ENCODE measurements at regions not wholly inside any gene's neighbourhood (a gene's known extent, or its start where the extent isn't known, plus 50 kb on each side); places are given as distances from the start of the nearest gene placed in this dataset.
"Not testable (repeated sequence)": the region's sequence is repeated elsewhere in the genome, so short reads cannot be mapped to it uniquely, and the experiment has no call there.

- H3K9me2 ChIP-seq (ENCODE audit: insufficient read depth), result no peaks in the 10 kb centered on the region
These were observed 564.9 kb upstream of the FSHR start for GRCh38 chr2:49719241-49719640.

GRCh38 chr2:49715597-49715996 is 561.3 kb upstream of the FSHR start:
- no peak overlapping the region for H3K4me3 ChIP-seq
- H3K27ac ChIP-seq, result no peak overlapping the region
- H4K20me1 ChIP-seq (ENCODE audit: insufficient read depth), result no peaks in the 10 kb centered on the region
- H3K4me1 ChIP-seq (ENCODE audit: insufficient read depth), result no peaks in the 10 kb centered on the region
- TF ChIP-seq EZH2phosphoT487 (IDR thresholded peaks at IDR 0.05; ENCODE audit: insufficient read depth, low read depth) (no peak), EZH2 (IDR thresholded peaks at IDR 0.05; ENCODE audit: insufficient read depth, poor library complexity, severe bottlenecking) (no peak)
- H3K9me3 ChIP-seq (ENCODE audit: low read depth), result no peaks in the 10 kb centered on the region
- in situ Hi-C loops (cut with MboI), result no loop called here
- H3K9ac ChIP-seq, result no peak overlapping the region
- no peak overlapping the region for H3K4me2 ChIP-seq (ENCODE audit: unreplicated experiment)
- H2AFZ ChIP-seq, result no peak overlapping the region
- no peaks in the 10 kb centered on the region for H3K27me3 ChIP-seq (replicated peaks; ENCODE audit: insufficient read depth)
- H3F3A ChIP-seq (ENCODE audit: insufficient read depth), result no peaks in the 10 kb centered on the region
- no peaks in the 10 kb centered on the region for H3K36me3 ChIP-seq (ENCODE audit: low read depth)
- WGBS, 2 experiments (ENCODE audit: low coverage in 1 of 2, low lambda C conversion rate in 2 of 2, missing lambda C conversion rate in 2 of 2), result 25 to 27% methylated on average over 4 of the region's 4 CpGs
- DNase-seq, result no peak
- no peaks in the 10 kb centered on the region for H3K9me2 ChIP-seq (ENCODE audit: insufficient read depth)
- no peaks in the 10 kb centered on the region for H3K79me2 ChIP-seq (ENCODE audit: insufficient read depth)

More at GRCh38 chr2:49719241-49719640, 564.9 kb upstream of the FSHR start:
- H3K4me1 ChIP-seq (ENCODE audit: insufficient read depth), result no peaks in the 10 kb centered on the region
- in situ Hi-C loops (cut with MboI), result no loop called here
- H3F3A ChIP-seq (ENCODE audit: insufficient read depth), result no peaks in the 10 kb centered on the region
- no peaks in the 10 kb centered on the region for H3K27me3 ChIP-seq (replicated peaks; ENCODE audit: insufficient read depth)
- H3K9me3 ChIP-seq (ENCODE audit: low read depth), result no peaks in the 10 kb centered on the region
- no peak overlapping the region for H2AFZ ChIP-seq
- no peaks in the 10 kb centered on the region for H4K20me1 ChIP-seq (ENCODE audit: insufficient read depth)
- H3K4me3 ChIP-seq, result no peak overlapping the region
- H3K4me2 ChIP-seq (ENCODE audit: unreplicated experiment), result no peak overlapping the region
- no peak overlapping the region for H3K27ac ChIP-seq
- no peaks in the 10 kb centered on the region for H3K36me3 ChIP-seq (ENCODE audit: low read depth)
- no peak for TF ChIP-seq EZH2phosphoT487 (IDR thresholded peaks at IDR 0.05; ENCODE audit: insufficient read depth, low read depth)
- no peak for TF ChIP-seq EZH2 (IDR thresholded peaks at IDR 0.05; ENCODE audit: insufficient read depth, poor library complexity, severe bottlenecking)
- H3K9ac ChIP-seq, result no peak overlapping the region
- no peak for DNase-seq
- H3K79me2 ChIP-seq (ENCODE audit: insufficient read depth), result no peaks in the 10 kb centered on the region

DNA sequence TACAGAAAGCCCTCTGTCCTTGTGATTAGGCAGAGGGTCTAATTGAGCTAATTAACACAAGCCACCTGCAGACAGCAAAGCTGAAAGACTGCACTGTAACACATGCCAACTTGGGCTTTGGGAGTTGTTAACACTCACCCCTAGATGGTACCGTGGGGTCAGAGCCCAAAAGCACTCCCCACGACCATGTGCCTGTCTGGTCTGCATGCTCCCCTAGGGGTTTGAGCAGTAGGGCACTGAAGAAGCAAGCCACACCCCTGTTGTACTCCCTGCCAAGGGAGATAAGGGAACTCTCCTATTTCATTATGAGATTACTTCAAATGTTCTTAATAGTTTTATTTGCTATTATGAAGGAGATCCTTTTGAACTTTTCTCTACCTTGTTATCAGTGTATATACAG is 560.1 kb upstream of the FSHR start:
- no peak for DNase-seq
- Histone ChIP-seq H4K20me1 (ENCODE audit: insufficient read depth) (no peaks in the 10 kb centered on the region), H2AFZ (no peak overlapping the region), H3K27ac (no peak overlapping the region), H3K79me2 (ENCODE audit: insufficient read depth) (no peaks in the 10 kb centered on the region), H3K9me2 (ENCODE audit: insufficient read depth) (no peaks in the 10 kb centered on the region), H3K9me3 (ENCODE audit: low read depth) (no peaks in the 10 kb centered on the region), H3F3A (ENCODE audit: insufficient read depth) (no peaks in the 10 kb centered on the region), H3K27me3 (replicated peaks; ENCODE audit: insufficient read depth) (no peaks in the 10 kb centered on the region), H3K4me3 (no peak overlapping the region), H3K36me3 (ENCODE audit: low read depth) (no peaks in the 10 kb centered on the region), H3K4me1 (ENCODE audit: insufficient read depth) (no peaks in the 10 kb centered on the region), H3K9ac (no peak overlapping the region), H3K4me2 (ENCODE audit: unreplicated experiment) (no peak overlapping the region)
- TF ChIP-seq EZH2 (IDR thresholded peaks at IDR 0.05; ENCODE audit: insufficient read depth, poor library complexity, severe bottlenecking), result no peak
- no peak for TF ChIP-seq EZH2phosphoT487 (IDR thresholded peaks at IDR 0.05; ENCODE audit: insufficient read depth, low read depth)
- WGBS, 2 experiments (ENCODE audit: low coverage in 1 of 2, low lambda C conversion rate in 2 of 2, missing lambda C conversion rate in 2 of 2), result 0 to 3% methylated on average over 2 of the region's 2 CpGs
- in situ Hi-C loops (cut with MboI), result no loop called here

- WGBS, 2 experiments (ENCODE audit: low coverage in 1 of 2, low lambda C conversion rate in 2 of 2, missing lambda C conversion rate in 2 of 2), result 46 to 58% methylated on average over 3 of the region's 3 CpGs
- no peak for TF ChIP-seq EZH2 (IDR thresholded peaks at IDR 0.05; ENCODE audit: insufficient read depth, poor library complexity, severe bottlenecking)
- no peak for TF ChIP-seq EZH2phosphoT487 (IDR thresholded peaks at IDR 0.05; ENCODE audit: insufficient read depth, low read depth)
- Histone ChIP-seq H3K27ac (no peak overlapping the region), H3F3A (ENCODE audit: insufficient read depth) (no peaks in the 10 kb centered on the region), H3K79me2 (ENCODE audit: insufficient read depth) (no peaks in the 10 kb centered on the region), H3K4me1 (ENCODE audit: insufficient read depth) (no peaks in the 10 kb centered on the region), H3K27me3 (replicated peaks; ENCODE audit: insufficient read depth) (no peaks in the 10 kb centered on the region), H3K9me3 (ENCODE audit: low read depth) (no peaks in the 10 kb centered on the region), H4K20me1 (ENCODE audit: insufficient read depth) (no peaks in the 10 kb centered on the region), H3K9me2 (ENCODE audit: insufficient read depth) (no peaks in the 10 kb centered on the region), H3K4me3 (no peak overlapping the region), H2AFZ (no peak overlapping the region), H3K9ac (no peak overlapping the region), H3K36me3 (ENCODE audit: low read depth) (no peaks in the 10 kb centered on the region), H3K4me2 (ENCODE audit: unreplicated experiment) (no peak overlapping the region)
- in situ Hi-C loops (cut with MboI), result no loop called here
- DNase-seq, result no peak
These were observed 548.4 kb upstream of the FSHR start for GRCh38 chr2:49702740-49703139.

DNA sequence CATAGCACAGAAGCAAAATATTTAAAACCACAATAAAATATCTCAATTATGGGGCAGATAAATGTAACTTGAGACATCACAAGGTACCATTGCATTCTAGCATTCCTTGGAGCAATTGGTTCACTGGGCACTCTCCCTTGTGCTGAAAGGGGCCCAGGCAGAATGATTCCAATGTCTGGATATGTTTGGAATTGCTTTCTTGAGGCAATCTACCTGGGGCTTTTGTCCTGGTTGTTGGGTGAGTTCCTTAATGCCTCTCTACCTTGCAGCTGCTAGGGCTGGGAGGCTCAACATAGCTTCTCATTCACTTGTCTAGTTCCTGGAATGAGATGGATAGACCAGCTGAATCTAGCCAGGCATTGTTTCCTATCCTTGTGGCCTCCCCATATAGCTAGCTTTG is 539.6 kb upstream of the FSHR start:
- no peaks in the 10 kb centered on the region for H3K9me3 ChIP-seq (ENCODE audit: low read depth)
- no peaks in the 10 kb centered on the region for H3F3A ChIP-seq (ENCODE audit: insufficient read depth)
- no peak overlapping the region for H3K4me3 ChIP-seq
- H3K36me3 ChIP-seq (ENCODE audit: low read depth), result no peaks in the 10 kb centered on the region
- H3K4me1 ChIP-seq (ENCODE audit: insufficient read depth), result no peaks in the 10 kb centered on the region
- H4K20me1 ChIP-seq (ENCODE audit: insufficient read depth), result no peaks in the 10 kb centered on the region
- no peaks in the 10 kb centered on the region for H3K79me2 ChIP-seq (ENCODE audit: insufficient read depth)
- in situ Hi-C loops (cut with MboI), result no loop called here
- no peak overlapping the region for H3K4me2 ChIP-seq (ENCODE audit: unreplicated experiment)
- TF ChIP-seq EZH2 (IDR thresholded peaks at IDR 0.05; ENCODE audit: insufficient read depth, poor library complexity, severe bottlenecking) (no peak), EZH2phosphoT487 (IDR thresholded peaks at IDR 0.05; ENCODE audit: insufficient read depth, low read depth) (no peak)
- no peak overlapping the region for H3K27ac ChIP-seq
- H3K9me2 ChIP-seq (ENCODE audit: insufficient read depth), result no peaks in the 10 kb centered on the region
- H3K9ac ChIP-seq, result no peak overlapping the region
- H2AFZ ChIP-seq, result no peak overlapping the region
- H3K27me3 ChIP-seq (replicated peaks; ENCODE audit: insufficient read depth), result no peaks in the 10 kb centered on the region
- DNase-seq, result no peak

- WGBS, 2 experiments (ENCODE audit: low coverage in 1 of 2, low lambda C conversion rate in 2 of 2, missing lambda C conversion rate in 2 of 2), result 42 to 56% methylated on average over 2 of the region's 2 CpGs
- H3K9me2 ChIP-seq (ENCODE audit: insufficient read depth); H3K4me3 ChIP-seq; H3F3A ChIP-seq (ENCODE audit: insufficient read depth); H2AFZ ChIP-seq; H3K36me3 ChIP-seq (ENCODE audit: low read depth); H3K9ac ChIP-seq; H3K9me3 ChIP-seq (ENCODE audit: low read depth); H3K27ac ChIP-seq; H3K27me3 ChIP-seq (replicated peaks; ENCODE audit: insufficient read depth); H3K4me1 ChIP-seq (ENCODE audit: insufficient read depth); H4K20me1 ChIP-seq (ENCODE audit: insufficient read depth); in situ Hi-C loops (cut with MboI); DNase-seq; H3K4me2 ChIP-seq (ENCODE audit: unreplicated experiment); H3K79me2 ChIP-seq (ENCODE audit: insufficient read depth): not testable (repeated sequence)
These were observed 537.7 kb upstream of the FSHR start for GRCh38 chr2:49692022-49692421.
